ENCODE measurements at regions not wholly inside any gene's neighbourhood (a gene's known extent, or its start where the extent isn't known, plus 50 kb on each side); places are given as distances from the start of the nearest gene placed in this dataset.

DNA sequence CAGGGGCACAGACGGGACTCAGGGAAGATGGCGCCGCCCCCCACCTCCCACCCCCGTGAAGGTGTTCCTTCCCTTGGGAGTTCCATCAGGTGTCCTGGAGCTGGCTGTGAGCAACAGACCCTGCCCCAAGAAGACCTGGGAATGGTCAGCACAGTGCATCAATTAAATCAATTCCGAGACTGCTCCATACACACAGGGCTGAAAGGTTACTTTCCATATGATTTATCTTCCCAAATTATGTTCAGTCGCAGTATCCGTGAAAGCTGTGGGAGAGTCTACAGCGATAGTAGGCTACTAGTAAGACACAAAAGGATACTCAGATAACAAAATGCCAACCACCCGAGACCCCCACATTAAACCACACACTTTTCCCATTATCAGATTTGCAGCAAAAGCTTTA lies 71.8 kb upstream of the PABPC3 start:
- TF ChIP-seq, protein P1, sequence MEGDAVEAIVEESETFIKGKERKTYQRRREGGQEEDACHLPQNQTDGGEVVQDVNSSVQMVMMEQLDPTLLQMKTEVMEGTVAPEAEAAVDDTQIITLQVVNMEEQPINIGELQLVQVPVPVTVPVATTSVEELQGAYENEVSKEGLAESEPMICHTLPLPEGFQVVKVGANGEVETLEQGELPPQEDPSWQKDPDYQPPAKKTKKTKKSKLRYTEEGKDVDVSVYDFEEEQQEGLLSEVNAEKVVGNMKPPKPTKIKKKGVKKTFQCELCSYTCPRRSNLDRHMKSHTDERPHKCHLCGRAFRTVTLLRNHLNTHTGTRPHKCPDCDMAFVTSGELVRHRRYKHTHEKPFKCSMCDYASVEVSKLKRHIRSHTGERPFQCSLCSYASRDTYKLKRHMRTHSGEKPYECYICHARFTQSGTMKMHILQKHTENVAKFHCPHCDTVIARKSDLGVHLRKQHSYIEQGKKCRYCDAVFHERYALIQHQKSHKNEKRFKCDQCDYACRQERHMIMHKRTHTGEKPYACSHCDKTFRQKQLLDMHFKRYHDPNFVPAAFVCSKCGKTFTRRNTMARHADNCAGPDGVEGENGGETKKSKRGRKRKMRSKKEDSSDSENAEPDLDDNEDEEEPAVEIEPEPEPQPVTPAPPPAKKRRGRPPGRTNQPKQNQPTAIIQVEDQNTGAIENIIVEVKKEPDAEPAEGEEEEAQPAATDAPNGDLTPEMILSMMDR (IDR thresholded peaks at IDR 0.05 in 4 of 5, conservative IDR thresholded peaks at IDR 0.05 in 1 of 5): no peak
- TF ChIP-seq POLR2A (IDR thresholded peaks at IDR 0.05): no peak

Measured in gastrocnemius medialis (tissue), 4 donors.